ENCODE measurements at regions not wholly inside any gene's neighbourhood (a gene's known extent, or its start where the extent isn't known, plus 50 kb on each side); places are given as distances from the start of the nearest gene placed in this dataset.
"Not testable (repeated sequence)": the region's sequence is repeated elsewhere in the genome, so short reads cannot be mapped to it uniquely, and the experiment has no call there.

GRCh38 chr3:27599741-27600140 is 115.6 kb upstream of the SLC4A7 start:
- TF ChIP-seq POLR2A, CTCF (IDR thresholded peaks at IDR 0.05): not testable (repeated sequence)

All from body of pancreas (tissue), 4 donors.